Progenitor cell of endocrine pancreas (in vitro differentiated cells): ENCODE measurements at regions not wholly inside any gene's neighbourhood (a gene's known extent, or its start where the extent isn't known, plus 50 kb on each side); places are given as distances from the start of the nearest gene placed in this dataset.
"Not testable (repeated sequence)": the region's sequence is repeated elsewhere in the genome, so short reads cannot be mapped to it uniquely, and the experiment has no call there.

Experiments
- DNase-seq: peaks from one replicate; pipeline ENCODE4 v3.0.0; 2021; ENCODE audit warnings: low spot score; ENCODE audit not compliant: unreplicated experiment
- H3K27ac Mint-ChIP-seq: 2 replicates; pipeline ENCODE4 v1.8.0; 2021; ENCODE audit warnings: mild to moderate bottlenecking, moderate library complexity, mixed read lengths
- H3K27me3 Mint-ChIP-seq: 2 replicates; pipeline ENCODE4 v1.8.0; 2021; ENCODE audit warnings: mixed read lengths
- H3K36me3 Mint-ChIP-seq: 2 replicates; pipeline ENCODE4 v1.8.0; 2022; ENCODE audit warnings: mixed read lengths; ENCODE audit not compliant: insufficient read depth
- H3K4me1 Mint-ChIP-seq: 2 replicates; pipeline ENCODE4 v1.8.0; 2021; ENCODE audit warnings: low read depth, mixed read lengths
- H3K4me3 Mint-ChIP-seq: 2 replicates; pipeline ENCODE4 v1.8.0; 2021; ENCODE audit warnings: low read depth, mild to moderate bottlenecking, moderate library complexity, mixed read lengths
- H3K9me3 Mint-ChIP-seq: 2 replicates; pipeline ENCODE4 v1.8.0; 2021; ENCODE audit warnings: low read depth, mixed read lengths
- TF ChIP-seq, protein P1 (sequence below): fragments of 200-600 bp; sonication (generic); IDR thresholded peaks from one replicate; pipeline ENCODE4 v1.5.0; 2021; ENCODE audit warnings: antibody characterized with exemption, mild to moderate bottlenecking; ENCODE audit not compliant: unreplicated experiment

DNA sequence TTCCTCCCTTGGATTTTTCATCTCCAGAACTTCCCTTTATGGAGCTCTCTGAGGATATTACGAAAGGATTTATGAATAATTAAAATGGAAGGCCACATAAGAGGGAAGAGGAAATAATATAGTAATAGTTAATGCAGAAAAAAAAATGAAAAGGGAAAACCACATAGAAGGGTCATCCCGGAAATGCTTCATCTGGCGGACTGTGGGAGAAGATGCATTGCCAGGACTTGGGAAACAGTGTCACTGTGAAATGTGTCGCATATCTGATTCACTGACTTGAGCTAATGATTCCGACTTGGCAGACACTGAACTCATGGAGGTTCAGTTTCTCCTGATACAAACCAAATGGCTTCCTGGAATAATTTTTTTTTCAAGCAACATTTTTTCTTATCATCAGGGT lies 129.9 kb upstream of the RMP24 start:
- peaks cover 18% of the 10 kb centered on the region for H3K27me3 Mint-ChIP-seq
- TF ChIP-seq, protein P1, sequence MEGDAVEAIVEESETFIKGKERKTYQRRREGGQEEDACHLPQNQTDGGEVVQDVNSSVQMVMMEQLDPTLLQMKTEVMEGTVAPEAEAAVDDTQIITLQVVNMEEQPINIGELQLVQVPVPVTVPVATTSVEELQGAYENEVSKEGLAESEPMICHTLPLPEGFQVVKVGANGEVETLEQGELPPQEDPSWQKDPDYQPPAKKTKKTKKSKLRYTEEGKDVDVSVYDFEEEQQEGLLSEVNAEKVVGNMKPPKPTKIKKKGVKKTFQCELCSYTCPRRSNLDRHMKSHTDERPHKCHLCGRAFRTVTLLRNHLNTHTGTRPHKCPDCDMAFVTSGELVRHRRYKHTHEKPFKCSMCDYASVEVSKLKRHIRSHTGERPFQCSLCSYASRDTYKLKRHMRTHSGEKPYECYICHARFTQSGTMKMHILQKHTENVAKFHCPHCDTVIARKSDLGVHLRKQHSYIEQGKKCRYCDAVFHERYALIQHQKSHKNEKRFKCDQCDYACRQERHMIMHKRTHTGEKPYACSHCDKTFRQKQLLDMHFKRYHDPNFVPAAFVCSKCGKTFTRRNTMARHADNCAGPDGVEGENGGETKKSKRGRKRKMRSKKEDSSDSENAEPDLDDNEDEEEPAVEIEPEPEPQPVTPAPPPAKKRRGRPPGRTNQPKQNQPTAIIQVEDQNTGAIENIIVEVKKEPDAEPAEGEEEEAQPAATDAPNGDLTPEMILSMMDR, result no peak

GRCh38 chr18:35848321-35848720 lies 124.2 kb upstream of the RMP24 start:
- H3K27ac Mint-ChIP-seq, H3K4me3 Mint-ChIP-seq, DNase-seq, H3K9me3 Mint-ChIP-seq, H3K4me1 Mint-ChIP-seq, H3K36me3 Mint-ChIP-seq: not testable (repeated sequence)
- peaks cover 18% of the 10 kb centered on the region for H3K27me3 Mint-ChIP-seq

More for the DNA sequence above, 129.9 kb upstream of the RMP24 start:
- Mint-ChIP-seq H3K36me3 (no peaks in the 10 kb centered on the region), H3K27ac (no peak overlapping the region), H3K4me3 (no peak overlapping the region), H3K4me1 (no peaks in the 10 kb centered on the region), H3K9me3 (peaks cover 4% of the 10 kb centered on the region)
- DNase-seq, result no peak

DNA sequence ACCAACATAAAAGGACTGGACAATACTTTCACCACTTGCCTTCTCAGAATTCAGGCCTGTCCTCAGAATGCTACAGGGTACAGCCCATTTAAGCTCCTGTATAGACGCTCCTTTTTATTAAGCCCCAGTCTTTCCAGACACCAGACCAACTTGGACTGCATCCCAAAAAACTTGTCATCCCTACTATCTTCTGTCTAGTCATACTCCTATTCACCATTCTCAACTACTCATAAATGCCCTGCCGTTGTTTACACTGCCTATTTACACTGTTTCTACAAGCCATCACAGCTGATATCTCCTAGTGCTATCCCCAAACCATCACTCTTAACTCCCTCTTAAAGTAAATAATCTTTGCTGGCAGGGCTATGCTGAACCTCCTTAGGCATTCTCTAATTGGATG lies 123.2 kb upstream of the RMP24 start:
- H3K27me3 Mint-ChIP-seq, result peaks cover 18% of the 10 kb centered on the region
- not testable (repeated sequence) for H3K36me3 Mint-ChIP-seq, H3K4me1 Mint-ChIP-seq, DNase-seq, H3K4me3 Mint-ChIP-seq, H3K9me3 Mint-ChIP-seq, H3K27ac Mint-ChIP-seq

GRCh38 chr18:35851286-35851970 lies 121.1 kb upstream of the RMP24 start:
- Mint-ChIP-seq H3K27me3 (peaks cover 8% of the 10 kb centered on the region), H3K9me3 (peaks cover 3% of the 10 kb centered on the region), H3K4me1 (peaks cover 3% of the 10 kb centered on the region), H3K4me3 (no peak overlapping the region), H3K27ac (no peak overlapping the region), H3K36me3 (peaks cover 2% of the 10 kb centered on the region)
- TF ChIP-seq, protein P1, result no peak
- no peak for DNase-seq

DNA sequence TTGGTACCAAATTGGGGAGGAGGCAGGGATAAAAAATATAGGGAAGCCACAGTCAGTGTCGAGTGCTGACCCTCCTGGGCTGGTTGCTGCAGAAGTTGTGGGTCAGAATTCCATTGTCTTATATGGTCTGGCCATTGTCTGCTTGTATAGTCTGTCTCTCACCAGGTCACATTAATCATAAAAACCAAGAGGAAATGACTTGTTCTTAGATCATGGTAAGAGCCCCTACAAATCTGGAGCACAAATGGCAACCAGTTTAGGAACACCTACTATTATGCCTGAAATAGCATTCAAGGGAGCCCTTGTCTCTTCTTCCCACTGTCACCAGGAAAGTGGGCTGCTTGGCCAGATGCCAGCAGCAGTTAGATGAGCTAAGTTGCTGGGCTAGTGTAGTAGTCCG lies 119.7 kb upstream of the RMP24 start:
- Mint-ChIP-seq H3K27me3 (peaks cover 8% of the 10 kb centered on the region), H3K9me3 (peaks cover 6% of the 10 kb centered on the region), H3K27ac (no peak overlapping the region), H3K36me3 (peaks cover 2% of the 10 kb centered on the region), H3K4me3 (no peak overlapping the region), H3K4me1 (peaks cover 3% of the 10 kb centered on the region)
- no peak for DNase-seq
- TF ChIP-seq, protein P1, result no peak

GRCh38 chr18:35854095-35854494 lies 118.4 kb upstream of the RMP24 start:
- Mint-ChIP-seq H3K4me1 (peaks cover 3% of the 10 kb centered on the region), H3K4me3 (no peak overlapping the region), H3K36me3 (peaks cover 2% of the 10 kb centered on the region), H3K27me3 (peaks cover 8% of the 10 kb centered on the region), H3K9me3 (peaks cover 6% of the 10 kb centered on the region), H3K27ac (no peak overlapping the region)
- DNase-seq, result no peak
- TF ChIP-seq, protein P1, result no peak
